NT2/D1 (cell line): ENCODE measurements at regions not wholly inside any gene's neighbourhood (a gene's known extent, or its start where the extent isn't known, plus 50 kb on each side); places are given as distances from the start of the nearest gene placed in this dataset.

Experiments used
- SUZ12 ChIP-seq: IDR thresholded peaks from 2 replicates; pipeline ENCODE4 v1.6.1; 2011; ENCODE audit not compliant: insufficient read length, insufficient read depth; ENCODE audit errors: extremely low read depth
- YY1 ChIP-seq: IDR thresholded peaks from 2 replicates; pipeline ENCODE4 v1.6.1; 2011; ENCODE audit not compliant: insufficient read length, insufficient read depth
- ZNF274 ChIP-seq: IDR thresholded peaks from 2 replicates; pipeline ENCODE4 v1.6.1; 2011; ENCODE audit warnings: mild to moderate bottlenecking, low read depth, low read length

DNA sequence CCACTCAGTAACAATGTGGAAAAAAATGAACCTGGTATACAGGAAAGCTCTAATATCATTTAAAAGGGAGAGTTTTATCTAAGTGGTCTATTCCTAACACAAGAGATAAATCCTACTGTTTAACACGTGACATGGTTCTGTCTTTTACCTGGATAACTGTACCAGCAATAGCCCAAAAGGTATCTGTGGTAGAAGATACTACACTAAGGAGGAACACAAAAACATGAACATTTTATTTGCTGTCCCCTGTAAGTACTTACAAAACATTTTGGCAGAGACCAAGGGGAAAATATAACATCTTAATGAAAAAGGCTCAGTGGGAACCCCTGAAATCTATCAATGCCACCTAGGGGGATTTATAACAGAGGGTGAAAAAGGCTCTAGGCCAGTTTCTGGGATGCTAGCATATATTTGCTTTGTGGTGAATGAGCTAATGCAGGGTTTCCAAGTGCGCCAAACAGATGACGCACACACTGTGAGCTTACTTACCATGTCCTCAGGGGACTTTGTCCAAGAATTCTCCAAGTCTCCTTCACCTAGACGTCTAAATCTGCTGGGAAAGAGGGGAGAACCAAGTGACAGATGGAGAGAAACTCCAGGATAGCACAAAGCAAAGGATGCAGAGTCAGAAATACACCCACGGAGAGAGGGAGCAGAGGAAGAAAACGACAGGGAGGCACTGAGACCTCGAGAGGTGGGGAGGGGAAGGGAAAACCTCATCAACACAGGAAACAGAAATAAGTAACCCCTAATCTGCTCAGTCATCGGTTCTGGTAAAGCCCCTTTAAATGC is 112.5 kb upstream of the PRNP start:
- TF ChIP-seq ZNF274 (no peak), YY1 (no peak), SUZ12 (no peak)
